ENCODE measurements at regions not wholly inside any gene's neighbourhood (a gene's known extent, or its start where the extent isn't known, plus 50 kb on each side); places are given as distances from the start of the nearest gene placed in this dataset.

DNA sequence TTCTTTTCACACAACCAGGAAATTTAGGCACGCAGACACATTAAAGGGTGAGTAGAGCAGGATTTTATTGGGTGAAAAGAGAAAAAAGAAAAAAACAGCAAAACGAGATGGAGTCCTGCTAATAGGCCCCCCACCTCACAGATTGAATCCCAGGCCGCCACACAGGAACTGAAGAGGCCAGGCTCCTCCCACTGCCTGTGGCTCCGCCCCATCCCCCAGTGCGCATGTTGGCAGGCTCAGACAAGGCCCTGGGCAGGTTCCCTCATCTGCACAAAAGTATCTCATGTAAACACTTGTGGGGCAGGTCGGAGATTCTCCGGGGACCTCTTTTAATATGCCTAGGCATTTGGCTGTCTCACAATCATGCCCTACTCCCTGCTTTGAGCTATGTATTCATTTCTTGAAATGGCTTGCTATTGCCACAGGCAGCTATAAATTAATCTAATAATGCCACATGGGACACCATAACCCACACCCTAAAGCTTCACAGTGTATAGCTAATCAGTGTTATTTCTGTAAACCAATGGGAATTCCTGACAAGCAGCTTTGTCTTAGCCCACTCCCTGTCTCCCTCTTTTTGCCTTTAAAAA is 76.2 kb upstream of the KIF5B start:
- TF ChIP-seq, protein P1, sequence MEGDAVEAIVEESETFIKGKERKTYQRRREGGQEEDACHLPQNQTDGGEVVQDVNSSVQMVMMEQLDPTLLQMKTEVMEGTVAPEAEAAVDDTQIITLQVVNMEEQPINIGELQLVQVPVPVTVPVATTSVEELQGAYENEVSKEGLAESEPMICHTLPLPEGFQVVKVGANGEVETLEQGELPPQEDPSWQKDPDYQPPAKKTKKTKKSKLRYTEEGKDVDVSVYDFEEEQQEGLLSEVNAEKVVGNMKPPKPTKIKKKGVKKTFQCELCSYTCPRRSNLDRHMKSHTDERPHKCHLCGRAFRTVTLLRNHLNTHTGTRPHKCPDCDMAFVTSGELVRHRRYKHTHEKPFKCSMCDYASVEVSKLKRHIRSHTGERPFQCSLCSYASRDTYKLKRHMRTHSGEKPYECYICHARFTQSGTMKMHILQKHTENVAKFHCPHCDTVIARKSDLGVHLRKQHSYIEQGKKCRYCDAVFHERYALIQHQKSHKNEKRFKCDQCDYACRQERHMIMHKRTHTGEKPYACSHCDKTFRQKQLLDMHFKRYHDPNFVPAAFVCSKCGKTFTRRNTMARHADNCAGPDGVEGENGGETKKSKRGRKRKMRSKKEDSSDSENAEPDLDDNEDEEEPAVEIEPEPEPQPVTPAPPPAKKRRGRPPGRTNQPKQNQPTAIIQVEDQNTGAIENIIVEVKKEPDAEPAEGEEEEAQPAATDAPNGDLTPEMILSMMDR (conservative IDR thresholded peaks at IDR 0.05; ENCODE audit: low read depth in 2 of 2), result no peak
- TF ChIP-seq POLR2AphosphoS5 (IDR thresholded peaks at IDR 0.05; ENCODE audit: low read depth), result no peak
- no peak for TF ChIP-seq EZH2 (IDR thresholded peaks at IDR 0.05; ENCODE audit: low read depth, unreplicated experiment)
- TF ChIP-seq CREB1 (CRISPR knock-in tag; IDR thresholded peaks at IDR 0.05; ENCODE audit: low read depth), result no peak
